Upper lobe of left lung (tissue), 6 donors: ENCODE measurements at regions not wholly inside any gene's neighbourhood (a gene's known extent, or its start where the extent isn't known, plus 50 kb on each side); places are given as distances from the start of the nearest gene placed in this dataset.

Experiments
- ATAC-seq, 2 donors: fragments of 200-7000 bp; cut with Tn5 transposase; one replicate each; pipeline ENCODE4 v1.9.1; 2022; ENCODE audit warnings: mild to moderate bottlenecking in 2 of 2, moderate library complexity in 2 of 2; ENCODE audit not compliant: low FRiP score in 2 of 2
- DNase-seq, 2 donors: peaks; one replicate each; pipeline ENCODE4 v3.0.0-alpha.2; 2019 to 2020
- H3K27ac ChIP-seq, 4 donors: fragments of 200-600 bp; sonication (generic); one replicate each; pipeline ENCODE4 v1.5.1; 2016 to 2019
- H3K27me3 ChIP-seq, 4 donors: fragments of 200-600 bp; sonication (generic); one replicate each; pipeline ENCODE4 v1.5.1; 2017 to 2019
- H3K36me3 ChIP-seq, 4 donors: fragments of 200-600 bp; sonication (generic); one replicate each; pipeline ENCODE4 v1.5.1; 2016 to 2019
- H3K4me1 ChIP-seq, 4 donors: fragments of 200-600 bp; sonication (generic); one replicate each; pipeline ENCODE4 v1.5.1; 2018 to 2019
- H3K4me3 ChIP-seq, 4 donors: fragments of 200-600 bp; sonication (generic); one replicate each; pipeline ENCODE4 v1.5.1; 2017 to 2019; ENCODE audit warnings: mild to moderate bottlenecking in 2 of 4, moderate library complexity in 1 of 4
- H3K9me3 ChIP-seq, 4 donors: fragments of 200-600 bp; sonication (generic); one replicate each; pipeline ENCODE4 v1.5.1; 2018 to 2019
- CTCF ChIP-seq, 6 experiments: fragments of 450-650 bp in 4 of 6; fragments of 200-600 bp in 2 of 6; sonication (generic) in 2 of 6; IDR thresholded peaks; one replicate each; pipeline ENCODE4 v1.5.1; 2016 to 2019; ENCODE audit warnings: antibody characterized with exemption in 6 of 6
- EP300 ChIP-seq, 4 donors: sonication (generic); formaldehyde crosslinking; IDR thresholded peaks; one replicate each; pipeline ENCODE4 v1.5.1; 2017; ENCODE audit warnings: antibody characterized with exemption in 4 of 4, control low read depth in 2 of 4
- POLR2A ChIP-seq, 4 donors: fragments of 450-650 bp; IDR thresholded peaks; one replicate each; pipeline ENCODE4 v1.5.1; 2016 to 2017; ENCODE audit warnings: antibody characterized with exemption in 4 of 4, mild to moderate bottlenecking in 2 of 4
- POLR2AphosphoS5 ChIP-seq, 2 donors: sonication (generic); formaldehyde crosslinking; IDR thresholded peaks; one replicate each; pipeline ENCODE4 v1.5.1; 2017; ENCODE audit warnings: antibody characterized with exemption in 2 of 2
- WGBS, 2 donors: methylation state at CpG; one replicate each; pipeline ENCODE4 v1.1.5; 2017 to 2018; 5-methylcytosine and 5-hydroxymethylcytosine counted together
- donor health status: DM: no; HTN: no; CAD: no; lungs with moderate emphysema.
- donor health status: DM: no; HTN: yes; CAD: no; lungs with severe emphysema.

GRCh38 chr4:180683186-180683585 lies 1560.0 kb upstream of the TENM3 start:
- Histone ChIP-seq H3K4me1 (no peaks in the 10 kb centered on the region), H3K27ac (no peak overlapping the region), H3K9me3 (no peaks in the 10 kb centered on the region), H3K27me3 (no peaks in the 10 kb centered on the region), H3K36me3 (no peaks in the 10 kb centered on the region), H3K4me3 (no peak overlapping the region)
- no peak for ATAC-seq
- TF ChIP-seq POLR2AphosphoS5 (IDR thresholded peaks at IDR 0.05) (no peak), POLR2A (IDR thresholded peaks at IDR 0.05) (no peak), EP300 (IDR thresholded peaks at IDR 0.05) (no peak), CTCF (IDR thresholded peaks at IDR 0.05) (no peak)
- WGBS, 2 donors, result 84 to 92% methylated on average over 5 of the region's 5 CpGs
- DNase-seq, result no peak

- Histone ChIP-seq H3K4me3 (no peak overlapping the region), H3K4me1 (no peaks in the 10 kb centered on the region), H3K27me3 (no peaks in the 10 kb centered on the region), H3K36me3 (no peaks in the 10 kb centered on the region), H3K27ac (no peak overlapping the region), H3K9me3 (no peaks in the 10 kb centered on the region)
- DNase-seq, result no peak
- ATAC-seq, result no peak
- 52 to 63% methylated on average over 2 of the region's 2 CpGs for WGBS, 2 donors
- TF ChIP-seq EP300 (IDR thresholded peaks at IDR 0.05) (no peak), CTCF (IDR thresholded peaks at IDR 0.05) (no peak), POLR2A (IDR thresholded peaks at IDR 0.05) (no peak)
Measured at GRCh38 chr4:180688480-180688879, 1554.7 kb upstream of the TENM3 start.

- Histone ChIP-seq H3K9me3 (no peaks in the 10 kb centered on the region), H3K36me3 (no peaks in the 10 kb centered on the region), H3K4me1 (no peaks in the 10 kb centered on the region), H3K27ac (no peak overlapping the region), H3K27me3 (no peaks in the 10 kb centered on the region), H3K4me3 (no peak overlapping the region)
- no peak for TF ChIP-seq POLR2A (IDR thresholded peaks at IDR 0.05)
- no peak for TF ChIP-seq CTCF (IDR thresholded peaks at IDR 0.05)
- TF ChIP-seq POLR2AphosphoS5 (IDR thresholded peaks at IDR 0.05), result no peak
- TF ChIP-seq EP300 (IDR thresholded peaks at IDR 0.05), result no peak
- DNase-seq, result no peak
- ATAC-seq, result no peak
- 50 to 64% methylated on average over 1 of the region's 1 CpG for WGBS, 2 donors
Measured at GRCh38 chr4:180694875-180695274, 1548.3 kb upstream of the TENM3 start.

GRCh38 chr4:180695851-180696250 lies 1547.4 kb upstream of the TENM3 start:
- Histone ChIP-seq H3K36me3 (no peaks in the 10 kb centered on the region), H3K9me3 (no peaks in the 10 kb centered on the region), H3K27me3 (no peaks in the 10 kb centered on the region), H3K27ac (no peak overlapping the region), H3K4me1 (no peaks in the 10 kb centered on the region), H3K4me3 (no peak overlapping the region)
- DNase-seq (no peak), ATAC-seq (no peak)
- WGBS, 2 donors, result 39 to 46% methylated on average over 1 of the region's 1 CpG
- TF ChIP-seq CTCF (IDR thresholded peaks at IDR 0.05), result no peak
- no peak for TF ChIP-seq POLR2AphosphoS5 (IDR thresholded peaks at IDR 0.05)
- no peak for TF ChIP-seq EP300 (IDR thresholded peaks at IDR 0.05)
- no peak for TF ChIP-seq POLR2A (IDR thresholded peaks at IDR 0.05)

GRCh38 chr4:180696460-180697092 lies 1546.6 kb upstream of the TENM3 start:
- TF ChIP-seq CTCF (IDR thresholded peaks at IDR 0.05) (no peak), EP300 (IDR thresholded peaks at IDR 0.05) (no peak), POLR2AphosphoS5 (IDR thresholded peaks at IDR 0.05) (no peak), POLR2A (IDR thresholded peaks at IDR 0.05) (no peak)
- no peaks in the 10 kb centered on the region for H3K4me1 ChIP-seq
- DNase-seq, result no peak
- H3K9me3 ChIP-seq, result no peaks in the 10 kb centered on the region
- no peaks in the 10 kb centered on the region for H3K27me3 ChIP-seq
- no peak overlapping the region for H3K4me3 ChIP-seq
- WGBS, 2 donors, result 71 to 78% methylated on average over 3 of the region's 3 CpGs
- no peaks in the 10 kb centered on the region for H3K36me3 ChIP-seq
- H3K27ac ChIP-seq, result no peak overlapping the region
- no peak for ATAC-seq
